Liver (tissue), 8 donors: ENCODE measurements at regions not wholly inside any gene's neighbourhood (a gene's known extent, or its start where the extent isn't known, plus 50 kb on each side); places are given as distances from the start of the nearest gene placed in this dataset.

ENCODE experiments used
- DNase-seq: peaks from one replicate; pipeline ENCODE4 v3.0.0-alpha.2; 2017; ENCODE audit warnings: low spot score
- H3K27ac ChIP-seq, 2 donors: one replicate each; pipeline ENCODE4 v1.7.0; 2013; ENCODE audit warnings: inconsistent platforms in 2 of 2, low read length in 2 of 2, control low read depth in 1 of 2, low read depth in 1 of 2, mild to moderate bottlenecking in 1 of 2
- H3K27me3 ChIP-seq, 4 donors: one replicate each; pipeline versions ENCODE4 v1.6.1 to v1.7.0; 2013; ENCODE audit warnings: low read length in 3 of 4, inconsistent platforms in 1 of 4, mild to moderate bottlenecking in 1 of 4, moderate library complexity in 1 of 4; ENCODE audit not compliant: control insufficient read depth in 4 of 4, insufficient read depth in 4 of 4
- H3K36me3 ChIP-seq, 4 donors: one replicate each; pipeline versions ENCODE4 v1.6.1 to v1.7.0; 2013; ENCODE audit warnings: low read length in 3 of 4, mild to moderate bottlenecking in 3 of 4, low read depth in 1 of 4, moderate library complexity in 1 of 4; ENCODE audit not compliant: control insufficient read depth in 4 of 4, insufficient read depth in 3 of 4
- H3K4me1 ChIP-seq, 4 donors: one replicate each; pipeline versions ENCODE4 v1.6.1 to v1.7.0; 2013; ENCODE audit warnings: low read length in 3 of 4, mild to moderate bottlenecking in 3 of 4, moderate library complexity in 1 of 4; ENCODE audit not compliant: control insufficient read depth in 4 of 4, insufficient read depth in 4 of 4
- H3K4me3 ChIP-seq, 3 donors: one replicate each; pipeline versions ENCODE4 v1.6.1 to v1.7.0; 2013; ENCODE audit warnings: low read length in 3 of 3, control low read depth in 1 of 3, low read depth in 1 of 3, mild to moderate bottlenecking in 1 of 3
- H3K9ac ChIP-seq, 2 donors: one replicate each; pipeline ENCODE4 v1.7.0; 2013; ENCODE audit warnings: low read length in 2 of 2, mild to moderate bottlenecking in 2 of 2, moderate library complexity in 2 of 2, control low read depth in 1 of 2, low read depth in 1 of 2
- H3K9me3 ChIP-seq, 4 donors: one replicate each; pipeline versions ENCODE4 v1.6.1 to v1.7.0; 2013; ENCODE audit warnings: low read length in 3 of 4; ENCODE audit not compliant: control insufficient read depth in 4 of 4
- ATF3 ChIP-seq: IDR thresholded peaks from 2 replicates; pipeline ENCODE4 v1.6.1; 2016; ENCODE audit warnings: antibody characterized with exemption
- CTCF ChIP-seq: fragments of 150-350 bp; IDR thresholded peaks from 2 replicates; pipeline ENCODE4 v1.5.1; 2017; ENCODE audit warnings: improper control_type of control experiment, low read depth, low read length; ENCODE audit not compliant: missing input control
- EGR1 ChIP-seq, 2 donors: IDR thresholded peaks; 2 replicates each; pipeline ENCODE4 v1.6.1; 2016 to 2018; ENCODE audit warnings: antibody characterized with exemption in 2 of 2, low read depth in 2 of 2
- FOXA1 ChIP-seq: IDR thresholded peaks from 2 replicates; pipeline ENCODE4 v1.6.1; 2016; ENCODE audit warnings: antibody characterized with exemption
- FOXA2 ChIP-seq: IDR thresholded peaks from 2 replicates; pipeline ENCODE4 v1.6.1; 2016; ENCODE audit warnings: antibody characterized with exemption
- GABPA ChIP-seq, 2 donors: IDR thresholded peaks in 1 of 2; conservative IDR thresholded peaks in 1 of 2; 2 replicates each; pipeline ENCODE4 v1.6.1; 2016; ENCODE audit warnings: antibody characterized with exemption in 2 of 2, mild to moderate bottlenecking in 1 of 2, moderate library complexity in 1 of 2
- HNF4A ChIP-seq, 2 donors: conservative IDR thresholded peaks; 2 replicates each; pipeline ENCODE4 v1.6.1; 2016; ENCODE audit warnings: antibody characterized with exemption in 2 of 2, mild to moderate bottlenecking in 2 of 2
- HNF4G ChIP-seq: IDR thresholded peaks from 2 replicates; pipeline ENCODE4 v1.6.1; 2016; ENCODE audit warnings: antibody characterized with exemption
- JUND ChIP-seq, 2 donors: IDR thresholded peaks; 2 replicates each; pipeline ENCODE4 v1.6.1; 2016; ENCODE audit warnings: antibody characterized with exemption in 2 of 2
- MAX ChIP-seq: IDR thresholded peaks from 2 replicates; pipeline ENCODE4 v1.6.1; 2016; ENCODE audit warnings: antibody characterized with exemption
- NR2F2 ChIP-seq: IDR thresholded peaks from 2 replicates; pipeline ENCODE4 v1.6.1; 2016; ENCODE audit warnings: antibody characterized with exemption
- RAD21 ChIP-seq, 2 donors: IDR thresholded peaks; 2 replicates each; pipeline ENCODE4 v1.6.1; 2016; ENCODE audit warnings: antibody characterized with exemption in 2 of 2, mild to moderate bottlenecking in 2 of 2
- REST ChIP-seq: IDR thresholded peaks from 2 replicates; pipeline ENCODE4 v1.6.1; 2016; ENCODE audit warnings: antibody characterized with exemption, mild to moderate bottlenecking
- RXRA ChIP-seq, 2 donors: IDR thresholded peaks; 2 replicates each; pipeline ENCODE4 v1.6.1; 2017 to 2018; ENCODE audit warnings: antibody characterized with exemption in 2 of 2, mild to moderate bottlenecking in 1 of 2
- SP1 ChIP-seq: IDR thresholded peaks from 2 replicates; pipeline ENCODE4 v1.6.1; 2018; ENCODE audit warnings: antibody characterized with exemption, mild to moderate bottlenecking
- TAF1 ChIP-seq: conservative IDR thresholded peaks from 2 replicates; pipeline ENCODE4 v1.6.1; 2016; ENCODE audit warnings: antibody characterized with exemption, mild to moderate bottlenecking
- YY1 ChIP-seq: IDR thresholded peaks from 2 replicates; pipeline ENCODE4 v1.6.1; 2016; ENCODE audit warnings: antibody characterized with exemption, mild to moderate bottlenecking
- ZBTB33 ChIP-seq: IDR thresholded peaks from 2 replicates; pipeline ENCODE4 v1.6.1; 2016; ENCODE audit warnings: antibody characterized with exemption
- WGBS: extraction: QIAGEN DNeasy Blood & Tissue Kit; methylation state at CpG from one replicate; pipeline ENCODE4 v1.1.7; 2013; 5-methylcytosine and 5-hydroxymethylcytosine counted together
- donor health status: healthy.
- donor health status: healthy.
- donor health status: healthy.
- donor health status: healthy.
- donor health status: healthy.

- no peak for TF ChIP-seq FOXA2
Observed at GRCh38 chr2:204160989-204161388, 224.4 kb downstream of the ICOS start (continued).

GRCh38 chr2:204161886-204162285 lies 225.3 kb downstream of the ICOS start:
- Histone ChIP-seq H3K4me1 (no peaks in the 10 kb centered on the region), H3K9me3 (peaks cover 0 to 4% (median 0%) of the 10 kb centered on the region in 4 donors), H3K4me3 (no peak overlapping the region), H3K36me3 (no peaks in the 10 kb centered on the region), H3K27me3 (no peaks in the 10 kb centered on the region), H3K9ac (no peak overlapping the region), H3K27ac (no peak overlapping the region)
- no peak for TF ChIP-seq FOXA2
- TF ChIP-seq HNF4A (conservative IDR thresholded peaks at IDR 0.05), result no peak
- TF ChIP-seq EGR1 (IDR thresholded peaks at IDR 0.05; ENCODE audit: low read depth in 2 of 2), result no peak
- TF ChIP-seq JUND (IDR thresholded peaks at IDR 0.05), result no peak
- no peak for TF ChIP-seq FOXA1
- TF ChIP-seq ATF3, result no peak
- TF ChIP-seq RXRA (IDR thresholded peaks at IDR 0.05), result no peak
- TF ChIP-seq NR2F2, result no peak
- no peak for TF ChIP-seq CTCF
- no peak for TF ChIP-seq ZBTB33
- TF ChIP-seq SP1, result no peak
- TF ChIP-seq GABPA (IDR thresholded peaks at IDR 0.05 in 1 of 2, conservative IDR thresholded peaks at IDR 0.05 in 1 of 2), result no peak
- no peak for TF ChIP-seq RAD21 (IDR thresholded peaks at IDR 0.05)
- TF ChIP-seq MAX, result no peak
- no peak for TF ChIP-seq TAF1
- TF ChIP-seq HNF4G, result no peak
- TF ChIP-seq REST, result no peak
- no peak for TF ChIP-seq YY1
- 89% methylated on average over 3 of the region's 3 CpGs for WGBS
- no peak for DNase-seq
